ENCODE measurements at regions not wholly inside any gene's neighbourhood (a gene's known extent, or its start where the extent isn't known, plus 50 kb on each side); places are given as distances from the start of the nearest gene placed in this dataset.

DNA sequence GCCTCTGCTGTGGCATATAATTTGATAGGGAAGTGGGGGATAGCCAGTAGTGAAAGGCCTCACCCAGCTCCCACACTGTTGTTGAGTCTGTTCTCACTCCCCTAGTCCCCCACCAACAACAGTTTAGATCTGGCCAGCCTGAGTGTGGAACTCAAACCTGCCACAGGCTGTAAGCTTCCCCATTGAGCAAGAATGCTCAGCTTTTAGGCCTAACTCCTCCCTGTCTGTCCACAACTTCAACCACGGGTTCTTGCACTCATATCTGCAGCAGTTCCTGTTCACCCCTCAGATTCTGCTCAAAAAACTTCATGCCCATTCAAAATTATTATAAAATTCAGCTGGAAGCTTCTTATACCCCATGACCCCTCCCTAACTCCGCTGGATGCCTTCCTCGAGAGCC is 975.1 kb downstream of the NSUN3 start:
- DNase-seq: no peak
- Histone ChIP-seq H3K36me3 (replicated peaks in 1 of 2; ENCODE audit: control insufficient read depth in 1 of 2, insufficient read depth in 2 of 2, low read length in 2 of 2) (no peaks in the 10 kb centered on the region), H3K4me3 (replicated peaks in 1 of 3; ENCODE audit: low read depth in 2 of 3, low read length in 3 of 3) (no peak overlapping the region), H3K79me2 (ENCODE audit: insufficient read depth, low read length) (no peaks in the 10 kb centered on the region), H3K27me3 (ENCODE audit: control insufficient read depth in 2 of 2, insufficient read depth in 2 of 2, low read length in 2 of 2) (no peaks in the 10 kb centered on the region), H3K27ac (ENCODE audit: low read depth in 1 of 2, low read length in 2 of 2) (no peak overlapping the region), H3K4me2 (replicated peaks; ENCODE audit: extremely low read depth, low read length, poor library complexity, severe bottlenecking) (no peak overlapping the region), H3K4me1 (ENCODE audit: control insufficient read depth in 1 of 2, insufficient read depth in 2 of 2, low read length in 2 of 2) (no peaks in the 10 kb centered on the region), H2AFZ (ENCODE audit: insufficient read depth, low read depth, low read length, poor library complexity, severe bottlenecking) (no peak overlapping the region), H3K9me3 (replicated peaks in 1 of 2; ENCODE audit: control insufficient read depth in 1 of 2, insufficient read depth in 1 of 2, low read length in 2 of 2) (peaks cover 8 to 19% of the 10 kb centered on the region in 2 donors), H3K9ac (ENCODE audit: insufficient read depth, low read length, poor library complexity, severe bottlenecking) (no peak overlapping the region), H4K20me1 (ENCODE audit: insufficient read depth, low read length) (no peaks in the 10 kb centered on the region)
- no peak overlapping the region for H3K4me3 Mint-ChIP-seq
- peaks cover 4 to 19% (median 10%) of the 10 kb centered on the region in 7 donors for H3K9me3 Mint-ChIP-seq
- H3K36me3 Mint-ChIP-seq: no peaks in the 10 kb centered on the region
- H3K4me1 Mint-ChIP-seq: no peaks in the 10 kb centered on the region
- H3K27me3 Mint-ChIP-seq (ENCODE audit: low read depth in 3 of 3): no peaks in the 10 kb centered on the region
- intact Hi-C loops (cut with micrococcal nuclease): no loop called here
- TF ChIP-seq, protein P1, sequence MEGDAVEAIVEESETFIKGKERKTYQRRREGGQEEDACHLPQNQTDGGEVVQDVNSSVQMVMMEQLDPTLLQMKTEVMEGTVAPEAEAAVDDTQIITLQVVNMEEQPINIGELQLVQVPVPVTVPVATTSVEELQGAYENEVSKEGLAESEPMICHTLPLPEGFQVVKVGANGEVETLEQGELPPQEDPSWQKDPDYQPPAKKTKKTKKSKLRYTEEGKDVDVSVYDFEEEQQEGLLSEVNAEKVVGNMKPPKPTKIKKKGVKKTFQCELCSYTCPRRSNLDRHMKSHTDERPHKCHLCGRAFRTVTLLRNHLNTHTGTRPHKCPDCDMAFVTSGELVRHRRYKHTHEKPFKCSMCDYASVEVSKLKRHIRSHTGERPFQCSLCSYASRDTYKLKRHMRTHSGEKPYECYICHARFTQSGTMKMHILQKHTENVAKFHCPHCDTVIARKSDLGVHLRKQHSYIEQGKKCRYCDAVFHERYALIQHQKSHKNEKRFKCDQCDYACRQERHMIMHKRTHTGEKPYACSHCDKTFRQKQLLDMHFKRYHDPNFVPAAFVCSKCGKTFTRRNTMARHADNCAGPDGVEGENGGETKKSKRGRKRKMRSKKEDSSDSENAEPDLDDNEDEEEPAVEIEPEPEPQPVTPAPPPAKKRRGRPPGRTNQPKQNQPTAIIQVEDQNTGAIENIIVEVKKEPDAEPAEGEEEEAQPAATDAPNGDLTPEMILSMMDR (IDR thresholded peaks at IDR 0.05): no peak
- no peak overlapping the region for H3K27ac Mint-ChIP-seq
- WGBS (ENCODE audit: insufficient coverage): no CpG with 5 or more reads among the region's 3 CpGs

DNA sequence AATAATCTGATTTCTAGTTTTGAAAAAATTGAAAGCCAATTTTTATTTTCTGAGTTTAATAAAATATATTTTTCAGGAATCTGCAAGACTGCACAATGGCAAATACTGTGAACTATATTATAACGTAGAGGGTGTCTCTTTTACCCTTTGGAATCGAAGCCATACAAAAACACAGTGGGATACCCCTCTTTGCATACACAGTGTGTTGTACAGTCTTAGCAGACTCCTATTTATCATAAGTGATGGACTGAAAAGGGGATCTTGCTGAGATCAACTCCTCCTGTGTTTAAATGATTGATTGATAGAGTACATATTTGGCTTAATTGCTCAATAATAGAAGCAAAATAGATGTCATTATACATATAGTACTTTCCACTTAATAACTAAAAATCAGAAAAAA is 981.2 kb downstream of the NSUN3 start:
- H3K36me3 ChIP-seq (replicated peaks in 1 of 2; ENCODE audit: control insufficient read depth in 1 of 2, insufficient read depth in 2 of 2, low read length in 2 of 2): no peaks in the 10 kb centered on the region
- H4K20me1 ChIP-seq (ENCODE audit: insufficient read depth, low read length): no peaks in the 10 kb centered on the region
- no peaks in the 10 kb centered on the region for H3K4me1 ChIP-seq (ENCODE audit: control insufficient read depth in 1 of 2, insufficient read depth in 2 of 2, low read length in 2 of 2)
- H3K79me2 ChIP-seq (ENCODE audit: insufficient read depth, low read length): no peaks in the 10 kb centered on the region
- H3K4me2 ChIP-seq (replicated peaks; ENCODE audit: extremely low read depth, low read length, poor library complexity, severe bottlenecking): no peak overlapping the region
- H3K27me3 ChIP-seq (ENCODE audit: control insufficient read depth in 2 of 2, insufficient read depth in 2 of 2, low read length in 2 of 2): no peaks in the 10 kb centered on the region
- Mint-ChIP-seq H3K4me3 (no peak overlapping the region), H3K4me1 (no peaks in the 10 kb centered on the region), H3K27me3 (ENCODE audit: low read depth in 3 of 3) (no peaks in the 10 kb centered on the region), H3K27ac (no peak overlapping the region), H3K36me3 (no peaks in the 10 kb centered on the region), H3K9me3 (peaks cover 0 to 6% (median 2%) of the 10 kb centered on the region in 7 donors)
- no peak for DNase-seq
- TF ChIP-seq, protein P1 (IDR thresholded peaks at IDR 0.05): no peak
- H2AFZ ChIP-seq (ENCODE audit: insufficient read depth, low read depth, low read length, poor library complexity, severe bottlenecking): no peak overlapping the region
- no CpG with 5 or more reads among the region's 2 CpGs for WGBS (ENCODE audit: insufficient coverage)
- intact Hi-C loops (cut with micrococcal nuclease): no loop called here
- no peak overlapping the region for H3K4me3 ChIP-seq (replicated peaks in 1 of 3; ENCODE audit: low read depth in 2 of 3, low read length in 3 of 3)
- H3K9ac ChIP-seq (ENCODE audit: insufficient read depth, low read length, poor library complexity, severe bottlenecking): no peak overlapping the region
- H3K9me3 ChIP-seq (replicated peaks in 1 of 2; ENCODE audit: control insufficient read depth in 1 of 2, insufficient read depth in 1 of 2, low read length in 2 of 2): no peaks in the 10 kb centered on the region
- no peak overlapping the region for H3K27ac ChIP-seq (ENCODE audit: low read depth in 1 of 2, low read length in 2 of 2)

Measured in CD14-positive monocyte (primary cell).